ENCODE measurements at regions not wholly inside any gene's neighbourhood (a gene's known extent, or its start where the extent isn't known, plus 50 kb on each side); places are given as distances from the start of the nearest gene placed in this dataset.

DNA sequence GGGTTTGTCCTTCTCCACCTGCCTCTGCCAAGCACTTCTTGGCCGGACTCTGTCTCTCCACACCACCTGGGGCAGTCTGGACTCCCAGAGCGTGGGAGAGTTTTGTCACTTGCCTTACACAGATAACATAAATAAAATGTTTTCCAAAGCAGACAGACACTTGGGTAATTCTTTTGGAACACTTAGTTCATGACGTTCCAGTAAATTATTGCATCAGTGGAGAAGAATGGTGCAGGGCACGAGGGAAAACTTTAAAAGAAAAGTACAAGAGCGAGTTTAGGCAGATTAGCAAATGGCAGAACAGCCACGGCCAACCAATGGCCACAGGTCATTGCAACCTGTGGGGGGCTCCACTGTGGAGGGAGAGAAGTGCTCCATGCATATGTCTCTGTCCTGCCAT lies 170.6 kb upstream of the GRB10 start:
- DNase-seq (ENCODE audit: low read depth, low spot score) (no peak), ATAC-seq (no peak)
- Histone ChIP-seq H3K4me1 (ENCODE audit: control insufficient read depth, insufficient read depth, low read length) (no peaks in the 10 kb centered on the region), H3K27me3 (ENCODE audit: control insufficient read depth, insufficient read depth, low read length) (no peaks in the 10 kb centered on the region), H3K4me3 (ENCODE audit: low read depth in 2 of 2, low read length in 2 of 2) (no peak overlapping the region), H3K36me3 (ENCODE audit: control insufficient read depth, insufficient read depth, low read length) (no peaks in the 10 kb centered on the region), H3K9me3 (ENCODE audit: control insufficient read depth, insufficient read depth, low read depth, low read length) (no peaks in the 10 kb centered on the region), H3K27ac (ENCODE audit: low read length) (no peak overlapping the region)
- CTCF ChIA-PET = no interaction called here
- intact Hi-C loops (cut with micrococcal nuclease; ENCODE audit: unreplicated experiment) (no loop called here), in situ Hi-C loops (cut with HindIII; ENCODE audit: low pct_unique_long_range_greater_than_20kb, low sequenced_read_pairs) (no loop called here)
- TF ChIP-seq, protein P1, sequence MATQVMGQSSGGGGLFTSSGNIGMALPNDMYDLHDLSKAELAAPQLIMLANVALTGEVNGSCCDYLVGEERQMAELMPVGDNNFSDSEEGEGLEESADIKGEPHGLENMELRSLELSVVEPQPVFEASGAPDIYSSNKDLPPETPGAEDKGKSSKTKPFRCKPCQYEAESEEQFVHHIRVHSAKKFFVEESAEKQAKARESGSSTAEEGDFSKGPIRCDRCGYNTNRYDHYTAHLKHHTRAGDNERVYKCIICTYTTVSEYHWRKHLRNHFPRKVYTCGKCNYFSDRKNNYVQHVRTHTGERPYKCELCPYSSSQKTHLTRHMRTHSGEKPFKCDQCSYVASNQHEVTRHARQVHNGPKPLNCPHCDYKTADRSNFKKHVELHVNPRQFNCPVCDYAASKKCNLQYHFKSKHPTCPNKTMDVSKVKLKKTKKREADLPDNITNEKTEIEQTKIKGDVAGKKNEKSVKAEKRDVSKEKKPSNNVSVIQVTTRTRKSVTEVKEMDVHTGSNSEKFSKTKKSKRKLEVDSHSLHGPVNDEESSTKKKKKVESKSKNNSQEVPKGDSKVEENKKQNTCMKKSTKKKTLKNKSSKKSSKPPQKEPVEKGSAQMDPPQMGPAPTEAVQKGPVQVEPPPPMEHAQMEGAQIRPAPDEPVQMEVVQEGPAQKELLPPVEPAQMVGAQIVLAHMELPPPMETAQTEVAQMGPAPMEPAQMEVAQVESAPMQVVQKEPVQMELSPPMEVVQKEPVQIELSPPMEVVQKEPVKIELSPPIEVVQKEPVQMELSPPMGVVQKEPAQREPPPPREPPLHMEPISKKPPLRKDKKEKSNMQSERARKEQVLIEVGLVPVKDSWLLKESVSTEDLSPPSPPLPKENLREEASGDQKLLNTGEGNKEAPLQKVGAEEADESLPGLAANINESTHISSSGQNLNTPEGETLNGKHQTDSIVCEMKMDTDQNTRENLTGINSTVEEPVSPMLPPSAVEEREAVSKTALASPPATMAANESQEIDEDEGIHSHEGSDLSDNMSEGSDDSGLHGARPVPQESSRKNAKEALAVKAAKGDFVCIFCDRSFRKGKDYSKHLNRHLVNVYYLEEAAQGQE (IDR thresholded peaks at IDR 0.05; ENCODE audit: insufficient read depth in 1 of 2, low read depth in 2 of 2, low read length in 1 of 2) = no peak
- TF ChIP-seq TCF7L2 (IDR thresholded peaks at IDR 0.05; ENCODE audit: low read depth, low read length) (no peak), SIN3A (IDR thresholded peaks at IDR 0.05; ENCODE audit: borderline replicate concordance, insufficient read depth, low read depth, low read length) (no peak), POLR2AphosphoS5 (IDR thresholded peaks at IDR 0.05; ENCODE audit: low read depth, low read length) (no peak)
- TF ChIP-seq, protein P2, sequence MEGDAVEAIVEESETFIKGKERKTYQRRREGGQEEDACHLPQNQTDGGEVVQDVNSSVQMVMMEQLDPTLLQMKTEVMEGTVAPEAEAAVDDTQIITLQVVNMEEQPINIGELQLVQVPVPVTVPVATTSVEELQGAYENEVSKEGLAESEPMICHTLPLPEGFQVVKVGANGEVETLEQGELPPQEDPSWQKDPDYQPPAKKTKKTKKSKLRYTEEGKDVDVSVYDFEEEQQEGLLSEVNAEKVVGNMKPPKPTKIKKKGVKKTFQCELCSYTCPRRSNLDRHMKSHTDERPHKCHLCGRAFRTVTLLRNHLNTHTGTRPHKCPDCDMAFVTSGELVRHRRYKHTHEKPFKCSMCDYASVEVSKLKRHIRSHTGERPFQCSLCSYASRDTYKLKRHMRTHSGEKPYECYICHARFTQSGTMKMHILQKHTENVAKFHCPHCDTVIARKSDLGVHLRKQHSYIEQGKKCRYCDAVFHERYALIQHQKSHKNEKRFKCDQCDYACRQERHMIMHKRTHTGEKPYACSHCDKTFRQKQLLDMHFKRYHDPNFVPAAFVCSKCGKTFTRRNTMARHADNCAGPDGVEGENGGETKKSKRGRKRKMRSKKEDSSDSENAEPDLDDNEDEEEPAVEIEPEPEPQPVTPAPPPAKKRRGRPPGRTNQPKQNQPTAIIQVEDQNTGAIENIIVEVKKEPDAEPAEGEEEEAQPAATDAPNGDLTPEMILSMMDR (IDR thresholded peaks at IDR 0.05) = no peak
- no TSS peak for BruUV-seq (replicated peaks)
- POLR2A ChIA-PET = no interaction called here

DNA sequence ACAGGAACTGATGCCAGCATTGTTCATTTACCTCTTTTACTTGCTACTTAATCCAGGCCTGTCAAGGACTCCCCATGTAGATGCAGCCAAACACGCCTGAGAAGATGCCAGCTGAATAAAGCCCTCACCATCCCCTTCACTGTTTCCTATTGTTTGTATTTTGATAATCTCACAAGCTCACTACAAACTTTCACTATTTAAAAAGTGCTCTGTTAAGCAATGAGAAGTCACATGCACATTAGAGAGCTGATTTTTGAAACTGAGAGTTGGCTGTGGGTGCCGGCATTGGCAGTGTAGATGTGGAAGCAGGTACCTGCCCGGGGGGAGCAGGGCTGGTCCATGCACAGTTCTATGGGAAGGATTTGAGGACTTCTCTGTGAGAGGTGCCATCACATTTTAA lies 169.8 kb upstream of the GRB10 start:
- Histone ChIP-seq H3K27ac (ENCODE audit: low read length) (no peak overlapping the region), H3K9me3 (ENCODE audit: control insufficient read depth, insufficient read depth, low read depth, low read length) (no peaks in the 10 kb centered on the region), H3K27me3 (ENCODE audit: control insufficient read depth, insufficient read depth, low read length) (no peaks in the 10 kb centered on the region), H3K4me3 (ENCODE audit: low read depth in 2 of 2, low read length in 2 of 2) (no peak overlapping the region), H3K36me3 (ENCODE audit: control insufficient read depth, insufficient read depth, low read length) (no peaks in the 10 kb centered on the region), H3K4me1 (ENCODE audit: control insufficient read depth, insufficient read depth, low read length) (no peaks in the 10 kb centered on the region)
- CTCF ChIA-PET = no interaction called here
- TF ChIP-seq POLR2AphosphoS5 (IDR thresholded peaks at IDR 0.05; ENCODE audit: low read depth, low read length) = no peak
- TF ChIP-seq, protein P1 (IDR thresholded peaks at IDR 0.05; ENCODE audit: insufficient read depth in 1 of 2, low read depth in 2 of 2, low read length in 1 of 2) = no peak
- TF ChIP-seq SIN3A (IDR thresholded peaks at IDR 0.05; ENCODE audit: borderline replicate concordance, insufficient read depth, low read depth, low read length) = no peak
- TF ChIP-seq, protein P2 (IDR thresholded peaks at IDR 0.05) = no peak
- TF ChIP-seq TCF7L2 (IDR thresholded peaks at IDR 0.05; ENCODE audit: low read depth, low read length) = no peak
- BruUV-seq (replicated peaks) = no TSS peak
- in situ Hi-C loops (cut with HindIII; ENCODE audit: low pct_unique_long_range_greater_than_20kb, low sequenced_read_pairs) = no loop called here
- intact Hi-C loops (cut with micrococcal nuclease; ENCODE audit: unreplicated experiment) = no loop called here
- POLR2A ChIA-PET = no interaction called here
- DNase-seq (ENCODE audit: low read depth, low spot score) (no peak), ATAC-seq (no peak)
